ENCODE measurements at regions not wholly inside any gene's neighbourhood (a gene's known extent, or its start where the extent isn't known, plus 50 kb on each side); places are given as distances from the start of the nearest gene placed in this dataset.

GRCh38 chr2:129301431-129301913, 678.0 kb upstream of the RAB6C start:
- FAIRE-seq = no peak
- dilution Hi-C loops (cut with MboI; ENCODE audit: extremely low pct_ligation_motif_present, low sequenced_read_pairs) = no loop called here

DNA sequence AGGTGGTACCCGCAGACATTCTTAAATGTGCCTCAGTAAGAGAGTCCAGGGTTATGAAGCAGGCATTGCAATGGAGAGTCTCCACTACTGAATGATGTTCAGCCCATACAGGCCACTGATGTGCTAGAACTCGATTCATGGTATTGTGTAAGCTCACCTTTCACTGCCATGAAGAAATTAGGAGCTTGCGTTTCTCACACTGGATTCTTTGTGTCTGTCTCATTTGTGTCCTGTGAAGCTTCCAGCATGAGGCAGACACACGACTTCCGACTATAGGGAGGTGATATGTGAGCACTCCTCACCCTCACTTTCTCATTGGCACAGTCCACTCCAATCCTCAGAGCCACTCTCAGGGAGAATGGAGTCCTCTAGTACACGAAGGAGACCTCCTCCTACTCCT, 677.4 kb upstream of the RAB6C start:
- Histone ChIP-seq H3K27ac (ENCODE audit: control insufficient read depth, insufficient read depth, low read length) (no peak overlapping the region), H3K9ac (ENCODE audit: control insufficient read depth, extremely low read depth, insufficient read depth, low read length) (no peak overlapping the region), H2AFZ (ENCODE audit: control insufficient read depth, low read length) (no peak overlapping the region), H3K4me3 (ENCODE audit: control insufficient read depth in 2 of 3, extremely low read depth in 1 of 3, insufficient read depth in 2 of 3, low read depth in 1 of 3, low read length in 3 of 3) (no peak overlapping the region), H3K79me2 (ENCODE audit: control insufficient read depth, insufficient read depth, low read length) (no peaks in the 10 kb centered on the region), H3K9me3 (ENCODE audit: control insufficient read depth, low read depth, low read length) (no peaks in the 10 kb centered on the region), H3K36me3 (ENCODE audit: control insufficient read depth in 2 of 2, extremely low read depth in 1 of 2, insufficient read depth in 2 of 2, low read length in 2 of 2) (no peaks in the 10 kb centered on the region), H3K4me1 (ENCODE audit: control insufficient read depth, extremely low read depth, insufficient read depth, low read length) (no peaks in the 10 kb centered on the region), H3K4me2 (ENCODE audit: control insufficient read depth, extremely low read depth, insufficient read depth, low read depth, low read length) (no peak overlapping the region), H3K9me1 (ENCODE audit: control insufficient read depth, extremely low read depth, insufficient read depth, low read length) (no peaks in the 10 kb centered on the region), H3K27me3 (ENCODE audit: control insufficient read depth, extremely low read depth, insufficient read depth, low read length) (no peaks in the 10 kb centered on the region), H4K20me1 (ENCODE audit: control insufficient read depth, extremely low read depth, insufficient read depth, low read length) (no peaks in the 10 kb centered on the region)
- TF ChIP-seq EZH2 (IDR thresholded peaks at IDR 0.05; ENCODE audit: low read length) = no peak
- TF ChIP-seq, protein P1, sequence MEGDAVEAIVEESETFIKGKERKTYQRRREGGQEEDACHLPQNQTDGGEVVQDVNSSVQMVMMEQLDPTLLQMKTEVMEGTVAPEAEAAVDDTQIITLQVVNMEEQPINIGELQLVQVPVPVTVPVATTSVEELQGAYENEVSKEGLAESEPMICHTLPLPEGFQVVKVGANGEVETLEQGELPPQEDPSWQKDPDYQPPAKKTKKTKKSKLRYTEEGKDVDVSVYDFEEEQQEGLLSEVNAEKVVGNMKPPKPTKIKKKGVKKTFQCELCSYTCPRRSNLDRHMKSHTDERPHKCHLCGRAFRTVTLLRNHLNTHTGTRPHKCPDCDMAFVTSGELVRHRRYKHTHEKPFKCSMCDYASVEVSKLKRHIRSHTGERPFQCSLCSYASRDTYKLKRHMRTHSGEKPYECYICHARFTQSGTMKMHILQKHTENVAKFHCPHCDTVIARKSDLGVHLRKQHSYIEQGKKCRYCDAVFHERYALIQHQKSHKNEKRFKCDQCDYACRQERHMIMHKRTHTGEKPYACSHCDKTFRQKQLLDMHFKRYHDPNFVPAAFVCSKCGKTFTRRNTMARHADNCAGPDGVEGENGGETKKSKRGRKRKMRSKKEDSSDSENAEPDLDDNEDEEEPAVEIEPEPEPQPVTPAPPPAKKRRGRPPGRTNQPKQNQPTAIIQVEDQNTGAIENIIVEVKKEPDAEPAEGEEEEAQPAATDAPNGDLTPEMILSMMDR (optimal IDR thresholded peaks at IDR 0.05 in 1 of 3, IDR thresholded peaks at IDR 0.05 in 1 of 3, conservative IDR thresholded peaks at IDR 0.05 in 1 of 3; ENCODE audit: extremely low read depth in 1 of 3, insufficient read depth in 2 of 3, low read length in 3 of 3) = no peak
- FAIRE-seq (no peak), DNase-seq (ENCODE audit: low read depth, low spot score) (no peak)
- dilution Hi-C loops (cut with MboI; ENCODE audit: extremely low pct_ligation_motif_present, low sequenced_read_pairs) = no loop called here

More at GRCh38 chr2:129301431-129301913, 678.0 kb upstream of the RAB6C start:
- no peak overlapping the region for H3K9ac ChIP-seq (ENCODE audit: control insufficient read depth, extremely low read depth, insufficient read depth, low read length)
- H3K4me1 ChIP-seq (ENCODE audit: control insufficient read depth, extremely low read depth, insufficient read depth, low read length) = no peaks in the 10 kb centered on the region
- H3K4me2 ChIP-seq (ENCODE audit: control insufficient read depth, extremely low read depth, insufficient read depth, low read depth, low read length) = no peak overlapping the region
- no peaks in the 10 kb centered on the region for H3K79me2 ChIP-seq (ENCODE audit: control insufficient read depth, insufficient read depth, low read length)
- no peak for DNase-seq (ENCODE audit: low read depth, low spot score)
- no peaks in the 10 kb centered on the region for H3K9me3 ChIP-seq (ENCODE audit: control insufficient read depth, low read depth, low read length)
- H4K20me1 ChIP-seq (ENCODE audit: control insufficient read depth, extremely low read depth, insufficient read depth, low read length) = no peaks in the 10 kb centered on the region
- no peak overlapping the region for H2AFZ ChIP-seq (ENCODE audit: control insufficient read depth, low read length)
- no peaks in the 10 kb centered on the region for H3K36me3 ChIP-seq (ENCODE audit: control insufficient read depth in 2 of 2, extremely low read depth in 1 of 2, insufficient read depth in 2 of 2, low read length in 2 of 2)
- TF ChIP-seq EZH2 (IDR thresholded peaks at IDR 0.05; ENCODE audit: low read length) = no peak
- TF ChIP-seq, protein P1 (optimal IDR thresholded peaks at IDR 0.05 in 1 of 3, IDR thresholded peaks at IDR 0.05 in 1 of 3, conservative IDR thresholded peaks at IDR 0.05 in 1 of 3; ENCODE audit: extremely low read depth in 1 of 3, insufficient read depth in 2 of 3, low read length in 3 of 3) = no peak
- no peaks in the 10 kb centered on the region for H3K9me1 ChIP-seq (ENCODE audit: control insufficient read depth, extremely low read depth, insufficient read depth, low read length)
- no peak overlapping the region for H3K27ac ChIP-seq (ENCODE audit: control insufficient read depth, insufficient read depth, low read length)
- no peak overlapping the region for H3K4me3 ChIP-seq (ENCODE audit: control insufficient read depth in 2 of 3, extremely low read depth in 1 of 3, insufficient read depth in 2 of 3, low read depth in 1 of 3, low read length in 3 of 3)
- no peaks in the 10 kb centered on the region for H3K27me3 ChIP-seq (ENCODE audit: control insufficient read depth, extremely low read depth, insufficient read depth, low read length)
